OCI-LY1 (cell line): ENCODE measurements at regions not wholly inside any gene's neighbourhood (a gene's known extent, or its start where the extent isn't known, plus 50 kb on each side); places are given as distances from the start of the nearest gene placed in this dataset.

ENCODE experiments used
- H2AFZ ChIP-seq: fragments of 200-600 bp; sonication (generic), shearing (Covaris generic); 2 replicates; pipeline ENCODE4 v1.6.0; 2014; ENCODE audit warnings: antibody characterized with exemption, mild to moderate bottlenecking, low read length
- H3F3A ChIP-seq: fragments of 200-600 bp; sonication (generic), shearing (Covaris generic); 2 replicates; pipeline ENCODE4 v1.6.0; 2014; ENCODE audit warnings: mild to moderate bottlenecking, antibody characterized with exemption, low read length, moderate library complexity; ENCODE audit not compliant: insufficient read depth
- H3K27ac ChIP-seq: fragments of 200-600 bp; sonication (generic); 2 replicates; pipeline ENCODE4 v1.5.1; 2014; ENCODE audit warnings: low read length, mixed run types, mild to moderate bottlenecking, low read depth; ENCODE audit not compliant: poor library complexity, severe bottlenecking
- H3K27me3 ChIP-seq: fragments of 200-600 bp; sonication (generic); 2 replicates; pipeline ENCODE4 v1.6.0; 2014; ENCODE audit warnings: antibody characterized with exemption, mild to moderate bottlenecking, low read length, moderate library complexity; ENCODE audit not compliant: insufficient read depth
- H3K36me3 ChIP-seq: fragments of 200-600 bp; sonication (generic); 2 replicates; pipeline ENCODE4 v1.6.1; 2014; ENCODE audit warnings: mild to moderate bottlenecking, antibody characterized with exemption, low read length, moderate library complexity, mixed read lengths; ENCODE audit not compliant: insufficient read depth
- H3K4me1 ChIP-seq: fragments of 200-600 bp; sonication (generic); 2 replicates; pipeline ENCODE4 v1.5.1; 2014; ENCODE audit warnings: mild to moderate bottlenecking, low read length, moderate library complexity; ENCODE audit not compliant: insufficient read depth, severe bottlenecking
- H3K4me2 ChIP-seq: fragments of 200-600 bp; sonication (generic), shearing (Covaris generic); 2 replicates; pipeline ENCODE4 v1.6.1; 2014; ENCODE audit warnings: low read length
- H3K4me3 ChIP-seq: fragments of 200-600 bp; sonication (generic); 2 replicates; pipeline ENCODE4 v1.5.1; 2014; ENCODE audit warnings: low read length, low read depth, mild to moderate bottlenecking, mixed read lengths; ENCODE audit not compliant: poor library complexity, severe bottlenecking
- H3K79me2 ChIP-seq: fragments of 200-600 bp; shearing (Covaris generic); 2 replicates; pipeline ENCODE4 v1.6.1; 2016; ENCODE audit warnings: mixed run types, low read length, mixed read lengths; ENCODE audit not compliant: insufficient read depth
- H3K9ac ChIP-seq: fragments of 200-600 bp; sonication (generic), shearing (Covaris generic); 2 replicates; pipeline ENCODE4 v1.6.1; 2014; ENCODE audit warnings: mild to moderate bottlenecking, low read length, mixed read lengths
- H3K9me2 ChIP-seq: fragments of 200-600 bp; sonication (generic), shearing (Covaris generic); 2 replicates; pipeline ENCODE4 v1.6.1; 2014; ENCODE audit warnings: low read depth, mild to moderate bottlenecking, low read length, mixed read lengths
- H3K9me3 ChIP-seq: fragments of 200-600 bp; shearing (Covaris generic); 2 replicates; pipeline ENCODE4 v1.6.1; 2014; ENCODE audit warnings: low read length, mixed read lengths
- H4K20me1 ChIP-seq: fragments of 200-600 bp; sonication (generic), shearing (Covaris generic); 2 replicates; pipeline ENCODE4 v1.6.0; 2016; ENCODE audit warnings: mild to moderate bottlenecking, low read length; ENCODE audit not compliant: insufficient read depth
- CTCF ChIP-seq: fragments of 200-600 bp; sonication (generic), shearing (Covaris generic); IDR thresholded peaks from 2 replicates; pipeline ENCODE4 v1.5.1; 2017; ENCODE audit warnings: mild to moderate bottlenecking, antibody characterized with exemption, low read length, moderate library complexity, mixed read lengths
- EZH2 ChIP-seq: fragments of 200-600 bp; sonication (generic), shearing (Covaris generic); IDR thresholded peaks from 2 replicates; pipeline ENCODE4 v1.8.0; 2017; ENCODE audit warnings: borderline replicate concordance, mixed run types, mild to moderate bottlenecking, antibody characterized with exemption, low read length, moderate library complexity, mixed read lengths

GRCh38 chr5:56446728-56447127 lies 213.6 kb upstream of the ANKRD55 start:
- Histone ChIP-seq H3K4me1 (peaks cover 12% of the 10 kb centered on the region), H3K9ac (no peak overlapping the region), H3K4me3 (no peak overlapping the region), H2AFZ (no peak overlapping the region), H3F3A (no peaks in the 10 kb centered on the region), H3K9me2 (no peaks in the 10 kb centered on the region), H3K4me2 (no peak overlapping the region), H3K9me3 (no peaks in the 10 kb centered on the region), H3K27ac (no peak overlapping the region), H4K20me1 (no peaks in the 10 kb centered on the region), H3K36me3 (no peaks in the 10 kb centered on the region), H3K79me2 (no peaks in the 10 kb centered on the region), H3K27me3 (no peaks in the 10 kb centered on the region)
- TF ChIP-seq EZH2 (no peak), CTCF (no peak)

- H3K79me2 ChIP-seq: no peaks in the 10 kb centered on the region
- H3K9me2 ChIP-seq: no peaks in the 10 kb centered on the region
- no peak overlapping the region for H3K4me2 ChIP-seq
- H4K20me1 ChIP-seq: no peaks in the 10 kb centered on the region
- H3K27me3 ChIP-seq: no peaks in the 10 kb centered on the region
- no peaks in the 10 kb centered on the region for H3K9me3 ChIP-seq
- TF ChIP-seq CTCF (no peak), EZH2 (no peak)
- H3K4me1 ChIP-seq: no peaks in the 10 kb centered on the region
- H3F3A ChIP-seq: no peaks in the 10 kb centered on the region
- H3K36me3 ChIP-seq: no peaks in the 10 kb centered on the region
- H3K27ac ChIP-seq: no peak overlapping the region
- no peak overlapping the region for H2AFZ ChIP-seq
- no peak overlapping the region for H3K9ac ChIP-seq
- no peak overlapping the region for H3K4me3 ChIP-seq
Measured at GRCh38 chr5:56443826-56444225, 210.7 kb upstream of the ANKRD55 start.

- Histone ChIP-seq H3K9me3 (no peaks in the 10 kb centered on the region), H3K9ac (no peak overlapping the region), H3K27me3 (no peaks in the 10 kb centered on the region), H4K20me1 (no peaks in the 10 kb centered on the region), H3K36me3 (no peaks in the 10 kb centered on the region), H3K79me2 (no peaks in the 10 kb centered on the region), H3K9me2 (no peaks in the 10 kb centered on the region), H3K27ac (no peak overlapping the region), H3K4me1 (no peaks in the 10 kb centered on the region), H3K4me3 (no peak overlapping the region), H3K4me2 (no peak overlapping the region), H3F3A (no peaks in the 10 kb centered on the region), H2AFZ (no peak overlapping the region)
- TF ChIP-seq EZH2 (no peak), CTCF (no peak)
Measured at GRCh38 chr5:56440871-56441740, 208.0 kb upstream of the ANKRD55 start.
